ENCODE measurements at regions not wholly inside any gene's neighbourhood (a gene's known extent, or its start where the extent isn't known, plus 50 kb on each side); places are given as distances from the start of the nearest gene placed in this dataset.

DNA sequence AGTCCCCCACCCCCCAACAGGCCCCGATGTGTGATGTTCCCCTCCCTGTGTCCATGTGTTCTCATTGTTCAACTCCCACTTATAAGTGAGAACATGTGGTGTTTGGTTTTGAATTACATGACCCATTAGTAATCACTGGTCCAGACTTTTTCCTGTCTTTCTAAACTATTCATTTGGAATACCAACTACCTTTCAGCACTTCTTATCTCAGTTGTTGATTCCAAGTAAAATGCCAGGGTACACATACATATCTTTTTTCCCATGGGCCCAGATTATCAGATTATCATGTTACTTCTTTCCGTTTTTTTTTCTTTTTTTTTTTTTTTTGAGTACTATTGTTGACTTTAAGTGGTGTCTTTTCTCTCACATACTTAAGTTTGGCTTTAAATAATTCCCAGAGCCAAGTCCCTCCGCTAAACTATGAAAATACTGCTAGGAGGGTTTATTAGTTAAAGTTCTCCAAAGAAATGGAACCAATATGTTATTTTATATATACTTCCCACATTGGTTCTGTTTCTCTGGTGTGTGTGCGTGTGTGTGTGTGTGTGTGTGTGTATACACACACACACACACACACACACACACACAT is 389.3 kb downstream of the IRS1 start:
- DNase-seq: no peak
- H3K4me3 ChIP-seq: no peak overlapping the region
- TF ChIP-seq POLR2A (IDR thresholded peaks at IDR 0.05): no peak
- 58 to 72% methylated on average over 4 of the region's 4 CpGs for WGBS, 2 donors
- no peaks in the 10 kb centered on the region for H3K9me3 ChIP-seq
- H3K36me3 ChIP-seq (ENCODE audit: low read depth, missing control alignments): no peaks in the 10 kb centered on the region
- H3K4me1 ChIP-seq: no peaks in the 10 kb centered on the region
- H3K27me3 ChIP-seq: no peaks in the 10 kb centered on the region
- intact Hi-C loops (cut with DNase I; ENCODE audit: low total_unique reads): no loop called here
- H3K27ac ChIP-seq: no peak overlapping the region

DNA sequence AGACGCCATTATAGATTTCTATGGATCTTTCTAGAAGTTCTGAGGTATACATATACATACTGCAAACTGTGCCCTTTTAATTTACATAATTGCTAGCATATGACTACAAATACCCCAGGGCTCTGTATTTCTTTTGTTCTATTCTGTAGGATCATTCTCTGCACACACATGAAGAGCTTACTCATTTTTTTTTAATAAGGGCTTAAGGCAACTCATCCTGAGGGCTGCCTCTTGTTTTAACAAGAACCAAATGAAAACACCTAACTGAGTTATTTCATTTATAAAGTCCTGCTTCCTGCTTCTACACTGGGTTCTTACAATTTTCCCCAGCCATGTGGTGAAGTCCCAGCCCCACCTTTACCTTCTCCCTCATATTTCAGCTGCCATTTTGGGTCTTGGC is 390.5 kb downstream of the IRS1 start:
- intact Hi-C loops (cut with DNase I; ENCODE audit: low total_unique reads): no loop called here
- Histone ChIP-seq H3K27me3 (no peaks in the 10 kb centered on the region), H3K4me1 (no peaks in the 10 kb centered on the region), H3K36me3 (ENCODE audit: low read depth, missing control alignments) (no peaks in the 10 kb centered on the region), H3K27ac (no peak overlapping the region), H3K4me3 (no peak overlapping the region), H3K9me3 (no peaks in the 10 kb centered on the region)
- no peak for DNase-seq
- TF ChIP-seq, protein P1, sequence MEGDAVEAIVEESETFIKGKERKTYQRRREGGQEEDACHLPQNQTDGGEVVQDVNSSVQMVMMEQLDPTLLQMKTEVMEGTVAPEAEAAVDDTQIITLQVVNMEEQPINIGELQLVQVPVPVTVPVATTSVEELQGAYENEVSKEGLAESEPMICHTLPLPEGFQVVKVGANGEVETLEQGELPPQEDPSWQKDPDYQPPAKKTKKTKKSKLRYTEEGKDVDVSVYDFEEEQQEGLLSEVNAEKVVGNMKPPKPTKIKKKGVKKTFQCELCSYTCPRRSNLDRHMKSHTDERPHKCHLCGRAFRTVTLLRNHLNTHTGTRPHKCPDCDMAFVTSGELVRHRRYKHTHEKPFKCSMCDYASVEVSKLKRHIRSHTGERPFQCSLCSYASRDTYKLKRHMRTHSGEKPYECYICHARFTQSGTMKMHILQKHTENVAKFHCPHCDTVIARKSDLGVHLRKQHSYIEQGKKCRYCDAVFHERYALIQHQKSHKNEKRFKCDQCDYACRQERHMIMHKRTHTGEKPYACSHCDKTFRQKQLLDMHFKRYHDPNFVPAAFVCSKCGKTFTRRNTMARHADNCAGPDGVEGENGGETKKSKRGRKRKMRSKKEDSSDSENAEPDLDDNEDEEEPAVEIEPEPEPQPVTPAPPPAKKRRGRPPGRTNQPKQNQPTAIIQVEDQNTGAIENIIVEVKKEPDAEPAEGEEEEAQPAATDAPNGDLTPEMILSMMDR (IDR thresholded peaks at IDR 0.05): no peak
- TF ChIP-seq POLR2A (IDR thresholded peaks at IDR 0.05): no peak
- WGBS, 2 donors: 94 to 96% methylated on average over 1 of the region's 1 CpG

DNA sequence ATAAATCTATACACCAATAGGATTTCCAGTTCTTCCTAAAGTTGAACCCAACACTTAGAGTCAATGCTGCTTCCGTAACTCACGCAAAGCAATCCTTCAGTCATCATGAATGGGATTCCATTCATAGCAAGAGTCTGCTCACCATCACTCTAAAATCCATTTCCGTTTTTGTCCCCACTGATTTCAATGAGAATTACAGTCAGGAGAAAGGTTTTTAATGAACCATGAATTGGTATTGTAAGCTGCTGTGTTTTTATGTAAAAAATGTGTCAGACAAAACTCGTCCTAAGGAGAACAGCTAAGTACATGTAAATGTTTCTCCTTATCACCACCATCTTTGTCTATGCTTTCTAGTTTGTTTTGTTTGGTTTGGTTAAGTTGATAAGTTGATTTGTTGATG is 391.5 kb downstream of the IRS1 start:
- H3K9me3 ChIP-seq: no peaks in the 10 kb centered on the region
- intact Hi-C loops (cut with DNase I; ENCODE audit: low total_unique reads): no loop called here
- 84% methylated on average over 4 of the region's 4 CpGs for WGBS, 2 donors
- no peak overlapping the region for H3K4me3 ChIP-seq
- no peak overlapping the region for H3K27ac ChIP-seq
- no peaks in the 10 kb centered on the region for H3K27me3 ChIP-seq
- no peak for DNase-seq
- H3K36me3 ChIP-seq (ENCODE audit: low read depth, missing control alignments): no peaks in the 10 kb centered on the region
- TF ChIP-seq POLR2A (IDR thresholded peaks at IDR 0.05): no peak
- TF ChIP-seq, protein P1 (IDR thresholded peaks at IDR 0.05): no peak
- no peaks in the 10 kb centered on the region for H3K4me1 ChIP-seq

DNA sequence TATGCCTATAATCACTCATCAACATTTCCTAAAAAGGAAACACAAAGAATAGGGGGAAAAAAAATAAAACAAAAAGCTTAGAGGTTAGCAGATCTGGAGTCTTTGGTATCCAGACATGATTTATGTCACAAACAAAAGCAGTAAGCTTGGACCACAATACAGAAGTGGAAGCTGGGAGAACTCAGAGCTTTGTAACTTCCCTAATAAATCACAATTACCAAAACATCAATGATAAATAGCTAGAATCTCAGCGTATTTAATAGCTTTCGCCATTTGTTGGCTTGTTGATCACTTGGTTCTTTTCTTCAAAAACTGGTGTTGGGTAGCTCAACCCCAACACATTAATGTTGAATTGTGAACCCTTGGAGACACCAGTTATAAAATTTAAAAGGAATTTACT is 392.5 kb downstream of the IRS1 start:
- Histone ChIP-seq H3K4me3 (no peak overlapping the region), H3K4me1 (no peaks in the 10 kb centered on the region), H3K27me3 (no peaks in the 10 kb centered on the region), H3K27ac (no peak overlapping the region), H3K9me3 (no peaks in the 10 kb centered on the region), H3K36me3 (ENCODE audit: low read depth, missing control alignments) (no peaks in the 10 kb centered on the region)
- DNase-seq: no peak
- intact Hi-C loops (cut with DNase I; ENCODE audit: low total_unique reads): no loop called here
- TF ChIP-seq, protein P1 (IDR thresholded peaks at IDR 0.05): no peak
- no peak for TF ChIP-seq POLR2A (IDR thresholded peaks at IDR 0.05)
- WGBS, 2 donors: 56 to 76% methylated on average over 2 of the region's 2 CpGs

DNA sequence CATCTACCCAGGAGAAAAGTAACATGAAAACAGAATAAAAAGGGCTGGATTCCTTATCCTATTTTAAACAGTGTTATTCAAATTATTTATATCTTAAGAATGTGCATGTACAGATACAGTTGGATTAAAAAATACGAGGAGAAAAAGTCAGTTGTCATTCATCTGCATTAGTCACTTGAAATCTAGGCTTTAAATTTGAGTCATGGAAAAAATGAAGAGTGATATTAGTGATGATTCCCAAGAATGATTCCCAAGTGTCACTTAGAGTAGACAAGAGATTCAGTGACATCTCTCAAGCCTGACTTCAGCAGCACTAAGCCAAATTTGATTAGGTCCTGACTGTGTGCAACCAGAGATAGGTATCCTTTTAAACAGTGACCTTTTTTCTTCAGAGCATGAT is 394.2 kb downstream of the IRS1 start:
- no peaks in the 10 kb centered on the region for H3K9me3 ChIP-seq
- H3K4me3 ChIP-seq: no peak overlapping the region
- no peak for DNase-seq
- no peak overlapping the region for H3K27ac ChIP-seq
- intact Hi-C loops (cut with DNase I; ENCODE audit: low total_unique reads): no loop called here
- no peak for TF ChIP-seq POLR2A (IDR thresholded peaks at IDR 0.05)
- TF ChIP-seq, protein P1 (IDR thresholded peaks at IDR 0.05): no peak
- H3K36me3 ChIP-seq (ENCODE audit: low read depth, missing control alignments): no peaks in the 10 kb centered on the region
- no peaks in the 10 kb centered on the region for H3K4me1 ChIP-seq
- WGBS, 2 donors: 72 to 73% methylated on average over 1 of the region's 1 CpG
- H3K27me3 ChIP-seq: no peaks in the 10 kb centered on the region

Measured in testis (tissue), 2 donors.